PFSK-1 (cell line): ENCODE measurements at regions not wholly inside any gene's neighbourhood (a gene's known extent, or its start where the extent isn't known, plus 50 kb on each side); places are given as distances from the start of the nearest gene placed in this dataset.

ENCODE experiments used
- POLR2AphosphoS5 ChIP-seq: IDR thresholded peaks from 2 replicates; pipeline ENCODE4 v1.6.1; 2012; ENCODE audit warnings: low read depth, mild to moderate bottlenecking, control low read depth, low read length, moderate library complexity
- REST ChIP-seq, 2 experiments: IDR thresholded peaks; 2 replicates each; pipeline versions ENCODE4 v1.6.1 to v1.8.0; 2011 to 2012; ENCODE audit warnings: low read depth in 2 of 2, low read length in 2 of 2, control low read depth in 1 of 2, inconsistent platforms in 1 of 2, mild to moderate bottlenecking in 1 of 2, moderate library complexity in 1 of 2; ENCODE audit not compliant: insufficient read depth in 1 of 2
- SIN3A ChIP-seq: IDR thresholded peaks from 2 replicates; pipeline ENCODE4 v1.6.1; 2012; ENCODE audit warnings: mild to moderate bottlenecking, low read length, moderate library complexity, borderline replicate concordance; ENCODE audit not compliant: insufficient read depth
- TAF1 ChIP-seq: IDR thresholded peaks from 2 replicates; pipeline ENCODE4 v1.6.1; 2012; ENCODE audit warnings: low read length, control low read depth, borderline replicate concordance; ENCODE audit not compliant: insufficient read depth

- TF ChIP-seq POLR2AphosphoS5 (no peak), TAF1 (no peak), REST (IDR thresholded peaks at IDR 0.05; ENCODE audit: insufficient read depth in 1 of 2, low read depth in 2 of 2, low read length in 2 of 2) (no peak), SIN3A (no peak)
Measured at GRCh38 chr18:60976976-60977375, 356.3 kb upstream of the CDH20 start.
